ENCODE measurements at regions not wholly inside any gene's neighbourhood (a gene's known extent, or its start where the extent isn't known, plus 50 kb on each side); places are given as distances from the start of the nearest gene placed in this dataset.

GRCh38 chr10:6755781-6756460 lies 175.8 kb upstream of the PRKCQ start:
- no peak for DNase-seq

GRCh38 chr10:6753644-6754043 lies 173.6 kb upstream of the PRKCQ start:
- no peak for DNase-seq

GRCh38 chr10:6751363-6751762 lies 171.3 kb upstream of the PRKCQ start:
- no peak for DNase-seq

- no peak for DNase-seq
Observed at GRCh38 chr10:6748981-6749635, 169.0 kb upstream of the PRKCQ start.

- DNase-seq: no peak
Observed at GRCh38 chr10:6748029-6748428, 168.0 kb upstream of the PRKCQ start.

- DNase-seq: no peak
Observed at GRCh38 chr10:6746782-6747181, 166.7 kb upstream of the PRKCQ start.

- DNase-seq: no peak
Observed at GRCh38 chr10:6743291-6743849, 163.3 kb upstream of the PRKCQ start.

- DNase-seq: no peak
Observed at GRCh38 chr10:6741541-6741941, 161.5 kb upstream of the PRKCQ start.

- DNase-seq: no peak
Observed at GRCh38 chr10:6739530-6740174, 159.6 kb upstream of the PRKCQ start.

GRCh38 chr10:6738112-6738768 lies 158.2 kb upstream of the PRKCQ start:
- no peak for DNase-seq

- DNase-seq: no peak
Observed at GRCh38 chr10:6737758-6738111, 157.7 kb upstream of the PRKCQ start.

- DNase-seq: no peak
Observed at GRCh38 chr10:6737080-6737641, 157.1 kb upstream of the PRKCQ start.

- DNase-seq: no peak
Observed at GRCh38 chr10:6734286-6734685, 154.2 kb upstream of the PRKCQ start.

GRCh38 chr10:6729861-6730344 lies 149.8 kb upstream of the PRKCQ start:
- DNase-seq: no peak

- no peak for DNase-seq
Observed at GRCh38 chr10:6729071-6729774, 149.1 kb upstream of the PRKCQ start.

- no peak for DNase-seq
Observed at GRCh38 chr10:6726924-6727323, 146.8 kb upstream of the PRKCQ start.

- DNase-seq: no peak
Observed at GRCh38 chr10:6722616-6723004, 142.5 kb upstream of the PRKCQ start.

GRCh38 chr10:6721964-6722615 lies 142.0 kb upstream of the PRKCQ start:
- DNase-seq: no peak

GRCh38 chr10:6721480-6721879 lies 141.4 kb upstream of the PRKCQ start:
- DNase-seq: no peak

GRCh38 chr10:6719561-6719960 lies 139.5 kb upstream of the PRKCQ start:
- DNase-seq: no peak

- no peak for DNase-seq
Observed at GRCh38 chr10:6718550-6718949, 138.5 kb upstream of the PRKCQ start.

- DNase-seq: no peak
Observed at GRCh38 chr10:6716516-6716915, 136.4 kb upstream of the PRKCQ start.
